Bronchial epithelial cell (primary cell): ENCODE measurements at regions not wholly inside any gene's neighbourhood (a gene's known extent, or its start where the extent isn't known, plus 50 kb on each side); places are given as distances from the start of the nearest gene placed in this dataset.
A peak's percentile ranks its signal among the peaks of the same experiment; 100 is the strongest.

Source experiments
- DNase-seq: peaks from one replicate; pipeline ENCODE4 v3.0.0-alpha.2; 2010; ENCODE audit warnings: low read depth
- FAIRE-seq: peaks from 2 replicates; lab custom pipeline; 2011; peaks lifted over from hg19 to GRCh38; lab: Jason Lieb, UNC
- H3K27me3 ChIP-seq: 2 replicates; pipeline ENCODE4 v1.5.1; 2011; ENCODE audit warnings: low read length; ENCODE audit not compliant: control insufficient read depth, insufficient read depth
- H3K36me3 ChIP-seq: 2 replicates; pipeline ENCODE4 v1.5.1; 2011; ENCODE audit warnings: low read length; ENCODE audit not compliant: control insufficient read depth, insufficient read depth
- H3K4me3 ChIP-seq: 2 replicates; pipeline ENCODE4 v1.5.1; 2011; ENCODE audit warnings: mild to moderate bottlenecking, low read depth, low read length, control low read depth
- TF ChIP-seq, protein P1 (sequence below): IDR thresholded peaks from 2 replicates; pipeline ENCODE4 v1.5.1; 2011; ENCODE audit warnings: mild to moderate bottlenecking, moderate library complexity, low read length, control low read depth, inconsistent platforms; ENCODE audit not compliant: insufficient read depth, severe bottlenecking

DNA sequence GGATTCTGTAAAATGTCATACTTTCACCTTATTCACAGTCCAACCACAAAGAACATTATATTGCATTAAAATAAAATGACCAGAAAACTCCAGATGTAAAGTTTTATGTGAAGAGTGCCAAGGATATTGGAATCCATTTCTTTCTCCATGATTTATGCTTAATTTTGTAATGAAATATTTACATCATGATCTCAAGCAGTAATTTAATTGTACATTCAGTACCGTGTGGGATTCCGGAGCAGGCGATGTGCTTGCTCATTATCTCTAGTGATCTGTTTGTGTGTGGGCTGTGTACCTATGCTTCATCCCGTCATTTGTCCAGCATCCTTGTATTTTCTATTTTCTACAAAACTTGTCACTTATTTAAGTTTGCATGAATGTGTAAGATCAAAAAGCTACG lies 415.9 kb upstream of the SLC8A1 start:
- TF ChIP-seq, protein P1, sequence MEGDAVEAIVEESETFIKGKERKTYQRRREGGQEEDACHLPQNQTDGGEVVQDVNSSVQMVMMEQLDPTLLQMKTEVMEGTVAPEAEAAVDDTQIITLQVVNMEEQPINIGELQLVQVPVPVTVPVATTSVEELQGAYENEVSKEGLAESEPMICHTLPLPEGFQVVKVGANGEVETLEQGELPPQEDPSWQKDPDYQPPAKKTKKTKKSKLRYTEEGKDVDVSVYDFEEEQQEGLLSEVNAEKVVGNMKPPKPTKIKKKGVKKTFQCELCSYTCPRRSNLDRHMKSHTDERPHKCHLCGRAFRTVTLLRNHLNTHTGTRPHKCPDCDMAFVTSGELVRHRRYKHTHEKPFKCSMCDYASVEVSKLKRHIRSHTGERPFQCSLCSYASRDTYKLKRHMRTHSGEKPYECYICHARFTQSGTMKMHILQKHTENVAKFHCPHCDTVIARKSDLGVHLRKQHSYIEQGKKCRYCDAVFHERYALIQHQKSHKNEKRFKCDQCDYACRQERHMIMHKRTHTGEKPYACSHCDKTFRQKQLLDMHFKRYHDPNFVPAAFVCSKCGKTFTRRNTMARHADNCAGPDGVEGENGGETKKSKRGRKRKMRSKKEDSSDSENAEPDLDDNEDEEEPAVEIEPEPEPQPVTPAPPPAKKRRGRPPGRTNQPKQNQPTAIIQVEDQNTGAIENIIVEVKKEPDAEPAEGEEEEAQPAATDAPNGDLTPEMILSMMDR, result no peak
- Histone ChIP-seq H3K4me3 (no peak overlapping the region), H3K27me3 (no peaks in the 10 kb centered on the region), H3K36me3 (no peaks in the 10 kb centered on the region)
- DNase-seq (no peak), FAIRE-seq (no peak)

DNA sequence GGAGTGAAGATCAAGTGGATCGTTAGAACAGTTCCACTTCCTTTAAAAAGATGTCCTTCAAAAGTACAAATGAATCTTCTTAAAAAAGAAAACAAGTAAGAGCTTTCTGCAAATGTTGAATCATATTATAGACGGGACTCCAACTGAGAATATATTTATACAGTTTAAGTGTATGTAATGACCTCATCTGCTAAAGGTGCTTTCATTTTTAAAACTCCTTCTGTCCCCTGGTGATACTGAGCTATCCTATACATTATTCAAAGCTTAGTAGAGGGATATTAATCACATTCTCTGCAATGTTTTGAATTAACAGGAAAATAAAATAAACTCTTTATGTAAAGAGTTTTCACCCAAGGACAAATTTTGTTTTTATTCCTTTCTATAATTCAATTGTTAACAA lies 420.7 kb upstream of the SLC8A1 start:
- Histone ChIP-seq H3K4me3 (no peak overlapping the region), H3K36me3 (no peaks in the 10 kb centered on the region), H3K27me3 (no peaks in the 10 kb centered on the region)
- TF ChIP-seq, protein P1, result no peak
- no peak for DNase-seq
- no peak for FAIRE-seq

- H3K4me3 ChIP-seq, result no peak overlapping the region
- DNase-seq (no peak), FAIRE-seq (no peak)
- no peaks in the 10 kb centered on the region for H3K27me3 ChIP-seq
- H3K36me3 ChIP-seq, result no peaks in the 10 kb centered on the region
- TF ChIP-seq, protein P1, result no peak
Measured at GRCh38 chr2:40874380-40874779, 422.5 kb upstream of the SLC8A1 start.

GRCh38 chr2:40877734-40878288 lies 425.9 kb upstream of the SLC8A1 start:
- peak; percentile 85 for DNase-seq

DNA sequence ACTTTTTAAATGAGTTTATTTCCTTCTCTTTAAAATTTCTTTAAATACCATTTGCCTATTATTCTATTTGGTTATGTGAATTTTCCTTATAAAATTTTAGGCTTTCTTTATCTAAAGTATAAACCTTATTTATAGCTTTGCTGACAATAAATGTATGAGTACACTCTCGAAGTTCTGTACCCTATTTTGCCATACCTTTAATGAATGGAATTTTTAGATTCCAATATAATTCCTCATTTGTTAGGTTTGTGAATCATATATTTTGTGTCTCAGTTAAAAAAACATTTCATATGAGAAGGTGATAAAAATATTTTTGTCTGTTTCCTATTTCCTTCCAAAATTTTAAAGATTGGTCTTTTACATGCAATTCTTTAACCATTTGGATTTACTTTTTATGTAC lies 427.4 kb upstream of the SLC8A1 start:
- no peak for FAIRE-seq
- TF ChIP-seq, protein P1, result no peak
- peak; percentile 41 for DNase-seq
- no peak overlapping the region for H3K4me3 ChIP-seq
- H3K36me3 ChIP-seq, result no peaks in the 10 kb centered on the region
- H3K27me3 ChIP-seq, result no peaks in the 10 kb centered on the region

More at GRCh38 chr2:40877734-40878288, 425.9 kb upstream of the SLC8A1 start:
- no peak for FAIRE-seq
- Histone ChIP-seq H3K27me3 (no peaks in the 10 kb centered on the region), H3K4me3 (no peak overlapping the region), H3K36me3 (no peaks in the 10 kb centered on the region)
- TF ChIP-seq, protein P1, result no peak

GRCh38 chr2:40886100-40886499 lies 434.2 kb upstream of the SLC8A1 start:
- TF ChIP-seq, protein P1, result no peak
- Histone ChIP-seq H3K27me3 (no peaks in the 10 kb centered on the region), H3K4me3 (no peak overlapping the region), H3K36me3 (no peaks in the 10 kb centered on the region)
- FAIRE-seq (no peak), DNase-seq (no peak)
